ENCODE measurements at regions not wholly inside any gene's neighbourhood (a gene's known extent, or its start where the extent isn't known, plus 50 kb on each side); places are given as distances from the start of the nearest gene placed in this dataset. TPM values are rescaled to one million over a fixed set of nuclear protein-coding genes. Genes with fewer than 3 reads are reported as not detected.
A peak's percentile ranks its signal among the peaks of the same experiment; 100 is the strongest.

GRCh38 chr7:88357294-88357693 lies 50.6 kb upstream of the STEAP4 start:
- Histone ChIP-seq H3K36me3 (ENCODE audit: insufficient read depth, low read length) (no peaks in the 10 kb centered on the region), H3K79me2 (ENCODE audit: insufficient read depth, low read length) (no peaks in the 10 kb centered on the region), H4K20me1 (ENCODE audit: insufficient read depth, low read length) (no peaks in the 10 kb centered on the region), H3K27ac (ENCODE audit: low read depth, low read length) (no peak overlapping the region), H3K4me2 (ENCODE audit: insufficient read depth, low read length) (no peak overlapping the region), H3K27me3 (ENCODE audit: insufficient read depth, low read length) (no peaks in the 10 kb centered on the region), H3K4me1 (ENCODE audit: insufficient read depth, low read length) (no peaks in the 10 kb centered on the region), H3K9me3 (ENCODE audit: low read depth, low read length) (no peaks in the 10 kb centered on the region), H2AFZ (ENCODE audit: low read length) (no peak overlapping the region), H3K4me3 (ENCODE audit: insufficient read depth, low read length) (no peak overlapping the region)
- TF ChIP-seq CTCF (IDR thresholded peaks at IDR 0.05; ENCODE audit: extremely low read depth, low read depth, low read length) = peak; percentile 23
- DNase-seq (ENCODE audit: insufficient read length, low spot score, missing footprints) = no peak

Small RNA genes in the stretch of these regions (small RNA-seq; reads per million reads assigned to genes)
- gene EIF4A1P13 (not detected), gene RF00272 (not detected)

Measured in osteoblast (primary cell).